Peyer's patch (tissue), 4 donors: ENCODE measurements at regions not wholly inside any gene's neighbourhood (a gene's known extent, or its start where the extent isn't known, plus 50 kb on each side); places are given as distances from the start of the nearest gene placed in this dataset.

Source experiments
- DNase-seq, 3 donors: peaks; one replicate each; pipeline ENCODE4 v3.0.0-alpha.2; 2017 to 2019
- H3K27ac ChIP-seq, 4 donors: fragments of 200-600 bp; sonication (generic); one replicate each; pipeline ENCODE4 v1.5.1; 2016 to 2019
- H3K27me3 ChIP-seq, 2 donors: fragments of 200-600 bp; sonication (generic); one replicate each; pipeline ENCODE4 v1.5.1; 2019
- H3K36me3 ChIP-seq, 3 donors: fragments of 200-600 bp; sonication (generic); one replicate each; pipeline ENCODE4 v1.5.1; 2016 to 2019
- H3K4me1 ChIP-seq, 4 donors: fragments of 200-600 bp; sonication (generic); one replicate each; pipeline ENCODE4 v1.5.1; 2016 to 2019
- H3K4me3 ChIP-seq, 4 donors: fragments of 200-600 bp; sonication (generic); 1 replicate in 3 of 4; 2 replicates in 1 of 4; pipeline ENCODE4 v1.5.1; 2016 to 2019; ENCODE audit warnings: mild to moderate bottlenecking in 1 of 4
- H3K9me3 ChIP-seq, 4 donors: fragments of 200-600 bp; sonication (generic); one replicate each; pipeline ENCODE4 v1.5.1; 2016 to 2019; ENCODE audit warnings: mild to moderate bottlenecking in 1 of 4
- POLR2A ChIP-seq, 2 donors: fragments of 450-650 bp; IDR thresholded peaks; one replicate each; pipeline ENCODE4 v1.5.1; 2017; ENCODE audit warnings: antibody characterized with exemption in 2 of 2, mild to moderate bottlenecking in 2 of 2, moderate library complexity in 2 of 2
- TF ChIP-seq, protein P1 (sequence below), 6 experiments: fragments of 450-650 bp in 4 of 6; fragments of 200-600 bp in 2 of 6; sonication (generic) in 1 of 6; IDR thresholded peaks; one replicate each; pipeline ENCODE4 v1.5.1; 2017 to 2019; ENCODE audit warnings: antibody characterized with exemption in 6 of 6, mild to moderate bottlenecking in 3 of 6, moderate library complexity in 1 of 6

DNA sequence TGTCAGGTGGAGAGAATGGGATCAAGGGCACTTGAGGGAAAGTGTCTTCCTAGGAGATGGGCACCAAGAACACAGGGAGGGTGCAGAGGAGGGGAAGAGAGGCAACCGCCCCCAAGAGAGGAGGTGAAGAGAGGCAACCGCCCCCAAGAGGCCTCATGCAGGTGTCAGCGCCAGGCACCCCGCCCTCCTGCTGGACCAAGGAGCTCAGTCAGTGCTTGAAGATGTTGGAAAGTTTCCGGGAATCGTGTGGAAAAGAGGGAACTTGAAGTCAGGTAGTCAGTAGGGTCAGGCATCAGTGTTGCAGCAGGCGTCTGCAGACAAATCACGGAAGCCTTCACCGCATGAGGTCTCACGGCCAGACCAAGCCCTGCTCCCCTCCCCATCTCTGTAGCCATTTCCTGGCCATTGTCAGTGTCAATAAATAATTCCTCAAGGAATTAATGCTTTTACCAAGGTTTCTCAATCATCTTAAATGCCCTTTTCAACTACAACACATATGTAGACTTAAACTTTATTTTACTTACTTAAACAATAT lies 353.1 kb downstream of the EIPR1 start:
- DNase-seq = no peak
- Histone ChIP-seq H3K4me1 (no peaks in the 10 kb centered on the region), H3K36me3 (no peaks in the 10 kb centered on the region), H3K27ac (no peak overlapping the region), H3K27me3 (no peaks in the 10 kb centered on the region), H3K9me3 (no peaks in the 10 kb centered on the region), H3K4me3 (no peak overlapping the region)
- no peak for TF ChIP-seq POLR2A (IDR thresholded peaks at IDR 0.05)
- TF ChIP-seq, protein P1, sequence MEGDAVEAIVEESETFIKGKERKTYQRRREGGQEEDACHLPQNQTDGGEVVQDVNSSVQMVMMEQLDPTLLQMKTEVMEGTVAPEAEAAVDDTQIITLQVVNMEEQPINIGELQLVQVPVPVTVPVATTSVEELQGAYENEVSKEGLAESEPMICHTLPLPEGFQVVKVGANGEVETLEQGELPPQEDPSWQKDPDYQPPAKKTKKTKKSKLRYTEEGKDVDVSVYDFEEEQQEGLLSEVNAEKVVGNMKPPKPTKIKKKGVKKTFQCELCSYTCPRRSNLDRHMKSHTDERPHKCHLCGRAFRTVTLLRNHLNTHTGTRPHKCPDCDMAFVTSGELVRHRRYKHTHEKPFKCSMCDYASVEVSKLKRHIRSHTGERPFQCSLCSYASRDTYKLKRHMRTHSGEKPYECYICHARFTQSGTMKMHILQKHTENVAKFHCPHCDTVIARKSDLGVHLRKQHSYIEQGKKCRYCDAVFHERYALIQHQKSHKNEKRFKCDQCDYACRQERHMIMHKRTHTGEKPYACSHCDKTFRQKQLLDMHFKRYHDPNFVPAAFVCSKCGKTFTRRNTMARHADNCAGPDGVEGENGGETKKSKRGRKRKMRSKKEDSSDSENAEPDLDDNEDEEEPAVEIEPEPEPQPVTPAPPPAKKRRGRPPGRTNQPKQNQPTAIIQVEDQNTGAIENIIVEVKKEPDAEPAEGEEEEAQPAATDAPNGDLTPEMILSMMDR (IDR thresholded peaks at IDR 0.05) = no peak

DNA sequence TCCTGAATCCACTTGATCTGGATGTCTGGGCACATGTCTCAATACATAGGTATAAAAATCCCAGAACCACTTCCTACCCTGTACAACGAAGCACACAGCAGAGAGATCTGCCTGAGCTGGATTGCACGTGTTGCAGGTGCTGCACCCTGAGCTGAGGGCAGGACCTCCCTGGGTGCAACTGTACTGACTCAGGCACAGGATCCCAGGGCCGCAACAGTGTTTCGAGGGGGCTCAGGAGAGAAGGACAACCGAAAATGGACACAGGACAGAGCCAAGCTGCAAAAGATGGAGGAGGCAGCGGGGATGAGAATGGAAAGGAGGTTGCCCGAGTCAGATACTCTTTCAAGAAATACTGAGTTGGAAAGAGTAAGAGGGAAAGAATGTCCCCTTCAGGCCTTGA lies 354.1 kb downstream of the EIPR1 start:
- H3K27ac ChIP-seq = no peak overlapping the region
- DNase-seq = no peak
- H3K36me3 ChIP-seq = no peaks in the 10 kb centered on the region
- H3K9me3 ChIP-seq = no peaks in the 10 kb centered on the region
- no peaks in the 10 kb centered on the region for H3K4me1 ChIP-seq
- no peak overlapping the region for H3K4me3 ChIP-seq
- TF ChIP-seq, protein P1 (IDR thresholded peaks at IDR 0.05) = no peak
- no peak for TF ChIP-seq POLR2A (IDR thresholded peaks at IDR 0.05)
- no peaks in the 10 kb centered on the region for H3K27me3 ChIP-seq

DNA sequence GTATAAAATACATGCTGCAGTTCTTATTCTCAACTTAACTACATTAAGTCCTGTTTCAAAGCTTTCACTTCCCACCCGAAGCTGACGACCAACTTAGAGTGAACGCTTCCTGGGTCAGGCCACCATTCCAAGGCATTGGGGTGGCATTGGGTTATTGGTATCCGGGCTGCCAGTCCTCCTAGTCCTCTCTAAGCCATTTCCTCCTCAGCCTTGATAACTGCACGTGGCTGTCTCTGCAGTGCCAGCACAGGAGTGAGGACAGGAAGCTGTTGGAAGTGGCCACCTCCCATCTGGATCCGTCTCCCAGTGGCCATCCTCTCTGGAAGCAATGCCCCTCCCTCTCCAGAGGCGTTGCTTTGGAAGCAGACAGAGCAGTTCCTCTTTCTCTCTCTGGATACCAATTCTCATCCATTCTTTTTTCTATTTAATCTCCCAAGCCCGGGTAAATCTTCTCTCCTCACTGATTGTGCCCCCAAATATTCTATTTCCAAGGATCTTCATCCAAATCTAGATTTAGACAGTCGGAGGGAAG lies 354.7 kb downstream of the EIPR1 start:
- no peak for DNase-seq
- H3K4me3 ChIP-seq = no peak overlapping the region

DNA sequence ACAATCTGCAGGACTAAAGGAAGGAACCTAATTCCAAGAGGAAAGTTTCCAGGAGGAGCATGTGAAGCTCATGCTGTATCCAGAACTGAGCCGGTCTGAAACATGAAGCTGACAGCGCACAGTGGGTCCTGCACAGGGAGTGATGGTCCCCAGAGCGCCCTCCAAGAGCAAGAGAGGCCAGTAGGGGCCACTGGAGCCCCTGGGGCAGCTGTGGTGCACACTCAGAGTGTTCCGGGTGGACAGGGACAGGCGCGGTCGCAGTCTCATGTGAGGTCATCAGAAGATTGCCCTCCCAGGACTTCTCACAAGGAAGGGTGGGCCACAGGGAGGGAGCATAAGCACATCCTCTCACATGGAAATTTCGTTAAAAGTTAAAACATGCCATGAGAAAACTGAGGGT lies 355.9 kb downstream of the EIPR1 start:
- no peak for TF ChIP-seq POLR2A (IDR thresholded peaks at IDR 0.05)
- TF ChIP-seq, protein P1 (IDR thresholded peaks at IDR 0.05) = no peak
- no peaks in the 10 kb centered on the region for H3K9me3 ChIP-seq
- H3K27ac ChIP-seq = no peak overlapping the region
- H3K27me3 ChIP-seq = no peaks in the 10 kb centered on the region
- H3K36me3 ChIP-seq = no peaks in the 10 kb centered on the region
- H3K4me1 ChIP-seq = no peaks in the 10 kb centered on the region
- H3K4me3 ChIP-seq = no peak overlapping the region
- no peak for DNase-seq

More for the DNA sequence above, 354.7 kb downstream of the EIPR1 start:
- TF ChIP-seq POLR2A (IDR thresholded peaks at IDR 0.05) = no peak
- TF ChIP-seq, protein P1 (IDR thresholded peaks at IDR 0.05) = no peak
- Histone ChIP-seq H3K27me3 (no peaks in the 10 kb centered on the region), H3K27ac (no peak overlapping the region), H3K9me3 (no peaks in the 10 kb centered on the region), H3K4me1 (no peaks in the 10 kb centered on the region), H3K36me3 (no peaks in the 10 kb centered on the region)

DNA sequence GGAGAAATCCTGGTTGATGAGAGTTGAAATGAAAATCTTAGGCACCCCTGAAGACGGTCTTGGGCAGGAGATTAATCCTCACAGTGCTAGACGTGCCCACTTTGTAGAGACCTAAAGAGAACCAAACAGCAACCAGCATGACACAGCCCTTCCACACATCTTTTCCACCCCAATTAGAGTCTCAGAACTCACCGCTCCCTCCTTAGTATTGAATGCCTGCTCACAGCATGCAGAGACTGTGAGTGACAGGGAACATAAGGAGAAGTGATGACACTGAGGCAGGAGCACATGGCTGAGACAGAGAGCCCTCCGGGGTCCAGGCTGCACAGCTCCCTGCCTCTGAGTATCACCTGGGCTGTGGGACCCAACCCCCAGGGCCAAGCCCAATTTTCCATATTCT lies 367.6 kb downstream of the EIPR1 start:
- TF ChIP-seq POLR2A (IDR thresholded peaks at IDR 0.05) = no peak
- TF ChIP-seq, protein P1 (IDR thresholded peaks at IDR 0.05) = no peak
- Histone ChIP-seq H3K27ac (no peak overlapping the region), H3K4me3 (no peak overlapping the region), H3K27me3 (no peaks in the 10 kb centered on the region), H3K36me3 (no peaks in the 10 kb centered on the region), H3K4me1 (no peaks in the 10 kb centered on the region), H3K9me3 (peaks cover 0 to 6% (median 0%) of the 10 kb centered on the region in 4 donors)
- no peak for DNase-seq

DNA sequence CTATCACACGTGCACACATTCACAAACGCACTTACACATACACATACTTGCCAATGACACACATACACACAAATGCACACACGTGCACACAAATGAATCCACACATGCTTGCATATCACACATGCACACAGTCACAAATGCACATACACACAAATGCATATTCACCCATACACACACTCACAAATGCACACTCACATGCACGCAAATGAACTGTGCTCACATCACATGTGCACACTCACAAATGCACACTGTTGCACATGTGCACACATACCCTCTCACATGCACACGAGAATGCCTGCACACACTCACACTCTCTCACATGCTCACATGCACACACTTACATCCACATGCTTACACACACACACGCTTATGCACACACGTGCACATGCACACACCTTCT lies 368.1 kb downstream of the EIPR1 start:
- Histone ChIP-seq H3K9me3 (peaks cover 0 to 6% (median 0%) of the 10 kb centered on the region in 4 donors), H3K4me3 (no peak overlapping the region)

More for the DNA sequence above, 368.1 kb downstream of the EIPR1 start:
- DNase-seq = no peak
- no peaks in the 10 kb centered on the region for H3K27me3 ChIP-seq
- H3K4me1 ChIP-seq = no peaks in the 10 kb centered on the region
- no peak overlapping the region for H3K27ac ChIP-seq
- no peaks in the 10 kb centered on the region for H3K36me3 ChIP-seq
- TF ChIP-seq, protein P1 (IDR thresholded peaks at IDR 0.05) = no peak
